ENCODE measurements at regions not wholly inside any gene's neighbourhood (a gene's known extent, or its start where the extent isn't known, plus 50 kb on each side); places are given as distances from the start of the nearest gene placed in this dataset.

DNA sequence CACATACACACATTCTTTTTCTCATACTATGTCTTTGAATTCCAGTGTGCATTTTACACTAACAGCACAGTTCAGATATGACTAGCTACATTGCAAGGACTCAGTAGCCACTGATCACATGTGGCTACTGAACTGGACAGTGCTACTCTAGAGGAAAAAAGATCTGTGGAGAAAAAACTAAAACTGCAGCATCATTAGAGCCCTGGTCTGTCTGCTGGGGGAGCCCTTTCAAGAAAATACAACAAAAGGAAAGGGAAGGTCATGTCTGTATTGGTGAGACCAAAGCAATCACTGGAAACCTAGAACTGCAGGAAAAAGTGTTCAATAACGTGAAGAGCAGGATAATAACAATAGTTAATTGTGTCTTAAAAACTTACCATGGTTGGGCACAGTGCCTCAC is 132.3 kb upstream of the JARID2 start:
- DNase-seq (ENCODE audit: low spot score) = no peak
- no peak overlapping the region for H3K4me3 ChIP-seq
- TF ChIP-seq, protein P1, sequence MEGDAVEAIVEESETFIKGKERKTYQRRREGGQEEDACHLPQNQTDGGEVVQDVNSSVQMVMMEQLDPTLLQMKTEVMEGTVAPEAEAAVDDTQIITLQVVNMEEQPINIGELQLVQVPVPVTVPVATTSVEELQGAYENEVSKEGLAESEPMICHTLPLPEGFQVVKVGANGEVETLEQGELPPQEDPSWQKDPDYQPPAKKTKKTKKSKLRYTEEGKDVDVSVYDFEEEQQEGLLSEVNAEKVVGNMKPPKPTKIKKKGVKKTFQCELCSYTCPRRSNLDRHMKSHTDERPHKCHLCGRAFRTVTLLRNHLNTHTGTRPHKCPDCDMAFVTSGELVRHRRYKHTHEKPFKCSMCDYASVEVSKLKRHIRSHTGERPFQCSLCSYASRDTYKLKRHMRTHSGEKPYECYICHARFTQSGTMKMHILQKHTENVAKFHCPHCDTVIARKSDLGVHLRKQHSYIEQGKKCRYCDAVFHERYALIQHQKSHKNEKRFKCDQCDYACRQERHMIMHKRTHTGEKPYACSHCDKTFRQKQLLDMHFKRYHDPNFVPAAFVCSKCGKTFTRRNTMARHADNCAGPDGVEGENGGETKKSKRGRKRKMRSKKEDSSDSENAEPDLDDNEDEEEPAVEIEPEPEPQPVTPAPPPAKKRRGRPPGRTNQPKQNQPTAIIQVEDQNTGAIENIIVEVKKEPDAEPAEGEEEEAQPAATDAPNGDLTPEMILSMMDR (IDR thresholded peaks at IDR 0.05) = no peak
- no peak overlapping the region for H3K27ac ChIP-seq

DNA sequence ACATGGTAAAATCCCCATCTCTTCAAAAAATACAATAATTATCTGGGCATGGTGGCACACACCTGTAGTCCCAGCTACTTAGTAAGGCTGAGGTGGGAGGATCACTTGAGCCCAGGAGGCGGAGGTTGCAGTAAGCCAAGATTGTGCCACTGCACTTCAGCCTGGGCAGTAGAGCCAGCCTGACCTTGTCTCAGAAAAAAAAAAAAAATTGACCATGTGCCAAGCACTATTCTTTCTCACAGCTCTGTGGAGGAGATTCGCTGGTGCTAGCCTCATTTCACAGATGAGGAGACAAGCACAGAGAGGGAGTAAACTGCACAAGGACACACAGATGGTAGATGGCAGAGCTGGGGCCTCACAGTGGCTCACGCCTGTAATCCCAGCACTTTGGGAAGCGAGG is 131.8 kb upstream of the JARID2 start:
- TF ChIP-seq, protein P1 (IDR thresholded peaks at IDR 0.05) = no peak
- no peak for DNase-seq (ENCODE audit: low spot score)
- Histone ChIP-seq H3K27ac (no peak overlapping the region), H3K4me3 (no peak overlapping the region)

DNA sequence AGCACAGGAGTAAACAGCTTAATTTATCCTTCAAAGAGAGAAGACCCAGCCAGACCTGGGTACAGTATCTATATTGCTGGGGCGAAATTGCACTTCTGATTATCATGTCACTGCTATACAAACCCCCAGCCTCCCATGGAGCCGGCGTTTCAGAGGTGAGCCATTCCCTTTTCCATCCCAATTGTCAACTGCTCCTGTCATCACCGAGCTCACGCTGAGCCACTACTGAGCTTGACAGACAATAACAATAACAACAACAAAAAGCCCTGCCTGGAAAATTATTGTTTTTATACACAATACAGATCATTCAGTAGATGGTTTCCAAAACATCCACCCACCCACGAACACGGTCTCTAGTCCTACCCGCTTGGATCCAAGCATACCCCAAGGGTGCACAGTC is 129.0 kb upstream of the JARID2 start:
- TF ChIP-seq, protein P1 (IDR thresholded peaks at IDR 0.05) = no peak
- DNase-seq (ENCODE audit: low spot score) = no peak
- Histone ChIP-seq H3K27ac (no peak overlapping the region), H3K4me3 (no peak overlapping the region)

DNA sequence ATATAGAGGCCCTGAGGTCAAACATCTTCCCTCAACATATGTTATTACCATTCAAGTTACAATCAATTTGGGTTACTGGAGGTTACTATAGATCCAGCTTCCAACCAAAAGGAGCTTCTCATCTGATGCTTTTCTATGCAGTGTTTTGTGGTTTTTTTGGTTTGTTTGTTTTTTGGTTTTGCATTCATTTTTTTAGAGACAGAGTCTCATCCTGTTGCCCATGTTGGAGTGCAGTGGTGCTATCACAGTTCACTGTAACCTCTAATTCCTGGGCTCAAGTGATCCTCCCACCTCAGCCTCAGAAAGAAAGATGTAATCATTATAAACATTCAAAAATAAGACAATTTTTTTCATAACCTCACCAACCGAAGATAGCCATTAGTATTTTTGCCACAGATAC is 124.4 kb upstream of the JARID2 start:
- H3K4me3 ChIP-seq = no peak overlapping the region
- DNase-seq (ENCODE audit: low spot score) = no peak
- H3K27ac ChIP-seq = no peak overlapping the region
- TF ChIP-seq, protein P1 (IDR thresholded peaks at IDR 0.05) = no peak

- TF ChIP-seq, protein P1 (IDR thresholded peaks at IDR 0.05) = no peak
- DNase-seq (ENCODE audit: low spot score) = no peak
- H3K4me3 ChIP-seq = no peak overlapping the region
These were observed 123.8 kb upstream of the JARID2 start for GRCh38 chr6:15121977-15122550.

GRCh38 chr6:15129887-15130286 is 116.0 kb upstream of the JARID2 start:
- Histone ChIP-seq H3K4me3 (no peak overlapping the region), H3K27ac (no peak overlapping the region)
- no peak for DNase-seq (ENCODE audit: low spot score)
- TF ChIP-seq, protein P1 (IDR thresholded peaks at IDR 0.05) = no peak

More at GRCh38 chr6:15121977-15122550, 123.8 kb upstream of the JARID2 start:
- no peak overlapping the region for H3K27ac ChIP-seq

DNA sequence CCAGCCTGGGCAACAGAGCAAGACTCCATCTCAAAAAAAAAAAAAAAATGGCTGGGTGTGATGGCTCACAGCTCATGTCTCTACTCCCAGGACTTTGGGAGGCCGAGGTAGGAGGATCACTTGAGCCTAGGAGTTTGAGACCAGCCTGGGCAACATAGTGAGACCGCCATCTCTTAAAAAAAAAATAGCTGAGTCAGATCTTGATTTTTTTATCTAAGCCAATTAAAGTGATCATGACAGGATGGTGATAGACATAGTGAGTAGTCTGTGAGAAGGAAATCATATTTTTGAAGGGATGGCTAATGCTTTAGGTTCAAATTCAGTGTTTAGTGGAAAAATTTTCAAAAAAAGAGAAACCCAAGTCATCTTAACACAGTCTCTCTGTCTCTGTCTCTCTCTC is 114.6 kb upstream of the JARID2 start:
- TF ChIP-seq, protein P1 (IDR thresholded peaks at IDR 0.05) = no peak
- H3K27ac ChIP-seq = no peak overlapping the region
- DNase-seq (ENCODE audit: low spot score) = no peak
- H3K4me3 ChIP-seq = no peak overlapping the region

Data from coronary artery (tissue), 2 donors.